ENCODE measurements at regions not wholly inside any gene's neighbourhood (a gene's known extent, or its start where the extent isn't known, plus 50 kb on each side); places are given as distances from the start of the nearest gene placed in this dataset.

DNA sequence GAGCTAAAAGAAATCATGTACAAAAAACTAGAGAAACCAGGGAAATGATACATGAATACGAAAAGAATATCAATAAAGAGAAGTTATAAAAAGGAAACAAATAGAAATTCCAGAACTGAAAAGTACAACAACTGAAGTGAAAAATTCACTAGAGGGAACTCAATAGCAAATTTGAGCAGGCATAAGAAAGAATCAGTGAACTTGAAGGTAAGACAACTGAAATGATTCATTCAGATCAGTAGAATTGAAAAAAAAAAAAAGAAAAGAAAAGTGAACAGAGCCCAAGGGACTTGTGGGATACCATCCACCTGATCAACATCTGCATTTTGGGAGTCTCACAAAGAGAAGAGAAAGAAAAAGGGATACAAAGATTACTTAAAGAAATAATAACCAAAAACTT lies 78.3 kb downstream of the HHEX start:
- TF ChIP-seq CTCF (IDR thresholded peaks at IDR 0.05) (no peak), POLR2A (IDR thresholded peaks at IDR 0.05) (no peak)

All from uterus (tissue), 2 donors.